ENCODE measurements at regions not wholly inside any gene's neighbourhood (a gene's known extent, or its start where the extent isn't known, plus 50 kb on each side); places are given as distances from the start of the nearest gene placed in this dataset.

DNA sequence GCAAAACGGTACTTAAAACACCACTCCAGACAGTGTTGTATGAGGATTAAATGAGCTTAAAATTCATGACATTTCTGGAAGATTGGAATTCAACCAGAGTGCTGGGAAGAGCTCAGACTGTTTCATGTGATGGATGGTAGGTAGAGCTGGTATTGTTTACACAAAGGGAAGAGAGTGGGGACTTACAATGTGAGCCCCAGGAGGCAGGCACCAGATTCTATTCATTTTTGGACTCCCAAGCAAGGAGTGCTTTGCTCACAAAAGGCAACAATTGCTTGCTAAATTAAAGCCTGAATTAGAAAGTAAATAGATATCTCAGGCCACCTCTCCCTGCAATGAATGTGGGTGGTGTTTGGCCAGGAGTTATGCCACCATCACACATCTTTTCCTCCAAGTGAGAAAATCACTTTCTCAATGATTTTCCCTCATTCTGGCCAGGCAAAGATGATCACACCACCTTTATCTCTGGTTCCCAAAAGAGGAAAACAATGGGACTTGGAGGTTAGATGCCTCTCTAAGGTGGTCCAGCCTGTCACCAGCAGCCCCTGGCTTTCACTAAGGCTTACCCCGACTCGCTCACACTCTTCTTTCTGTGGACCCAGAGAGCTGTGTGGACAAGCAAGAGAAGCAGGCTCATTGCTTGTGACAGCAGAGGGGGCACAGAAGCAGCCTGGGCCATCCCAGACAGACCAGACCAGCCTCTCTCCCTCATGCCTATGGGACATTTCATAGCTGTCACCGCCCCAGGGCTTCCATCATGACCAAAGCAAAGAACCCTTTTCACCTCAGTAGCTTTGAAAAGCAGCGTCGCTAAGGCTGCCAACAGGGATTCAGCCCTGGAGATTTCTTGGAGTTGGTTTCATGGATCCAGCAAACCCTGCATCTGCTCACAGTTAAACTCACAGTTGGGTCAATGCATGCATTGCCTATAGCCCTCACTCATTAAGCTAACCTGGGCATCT lies 63.5 kb upstream of the DRD2 start:
- TF ChIP-seq POLR2AphosphoS5 (IDR thresholded peaks at IDR 0.05; ENCODE audit: low read depth) (no peak), SPI1 (IDR thresholded peaks at IDR 0.05; ENCODE audit: borderline replicate concordance, low read depth) (no peak), GABPA (IDR thresholded peaks at IDR 0.05; ENCODE audit: low read depth) (no peak)
- TF ChIP-seq, protein P1, sequence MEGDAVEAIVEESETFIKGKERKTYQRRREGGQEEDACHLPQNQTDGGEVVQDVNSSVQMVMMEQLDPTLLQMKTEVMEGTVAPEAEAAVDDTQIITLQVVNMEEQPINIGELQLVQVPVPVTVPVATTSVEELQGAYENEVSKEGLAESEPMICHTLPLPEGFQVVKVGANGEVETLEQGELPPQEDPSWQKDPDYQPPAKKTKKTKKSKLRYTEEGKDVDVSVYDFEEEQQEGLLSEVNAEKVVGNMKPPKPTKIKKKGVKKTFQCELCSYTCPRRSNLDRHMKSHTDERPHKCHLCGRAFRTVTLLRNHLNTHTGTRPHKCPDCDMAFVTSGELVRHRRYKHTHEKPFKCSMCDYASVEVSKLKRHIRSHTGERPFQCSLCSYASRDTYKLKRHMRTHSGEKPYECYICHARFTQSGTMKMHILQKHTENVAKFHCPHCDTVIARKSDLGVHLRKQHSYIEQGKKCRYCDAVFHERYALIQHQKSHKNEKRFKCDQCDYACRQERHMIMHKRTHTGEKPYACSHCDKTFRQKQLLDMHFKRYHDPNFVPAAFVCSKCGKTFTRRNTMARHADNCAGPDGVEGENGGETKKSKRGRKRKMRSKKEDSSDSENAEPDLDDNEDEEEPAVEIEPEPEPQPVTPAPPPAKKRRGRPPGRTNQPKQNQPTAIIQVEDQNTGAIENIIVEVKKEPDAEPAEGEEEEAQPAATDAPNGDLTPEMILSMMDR (IDR thresholded peaks at IDR 0.05; ENCODE audit: insufficient read depth, low read length) = no peak
- TF ChIP-seq, protein P2, sequence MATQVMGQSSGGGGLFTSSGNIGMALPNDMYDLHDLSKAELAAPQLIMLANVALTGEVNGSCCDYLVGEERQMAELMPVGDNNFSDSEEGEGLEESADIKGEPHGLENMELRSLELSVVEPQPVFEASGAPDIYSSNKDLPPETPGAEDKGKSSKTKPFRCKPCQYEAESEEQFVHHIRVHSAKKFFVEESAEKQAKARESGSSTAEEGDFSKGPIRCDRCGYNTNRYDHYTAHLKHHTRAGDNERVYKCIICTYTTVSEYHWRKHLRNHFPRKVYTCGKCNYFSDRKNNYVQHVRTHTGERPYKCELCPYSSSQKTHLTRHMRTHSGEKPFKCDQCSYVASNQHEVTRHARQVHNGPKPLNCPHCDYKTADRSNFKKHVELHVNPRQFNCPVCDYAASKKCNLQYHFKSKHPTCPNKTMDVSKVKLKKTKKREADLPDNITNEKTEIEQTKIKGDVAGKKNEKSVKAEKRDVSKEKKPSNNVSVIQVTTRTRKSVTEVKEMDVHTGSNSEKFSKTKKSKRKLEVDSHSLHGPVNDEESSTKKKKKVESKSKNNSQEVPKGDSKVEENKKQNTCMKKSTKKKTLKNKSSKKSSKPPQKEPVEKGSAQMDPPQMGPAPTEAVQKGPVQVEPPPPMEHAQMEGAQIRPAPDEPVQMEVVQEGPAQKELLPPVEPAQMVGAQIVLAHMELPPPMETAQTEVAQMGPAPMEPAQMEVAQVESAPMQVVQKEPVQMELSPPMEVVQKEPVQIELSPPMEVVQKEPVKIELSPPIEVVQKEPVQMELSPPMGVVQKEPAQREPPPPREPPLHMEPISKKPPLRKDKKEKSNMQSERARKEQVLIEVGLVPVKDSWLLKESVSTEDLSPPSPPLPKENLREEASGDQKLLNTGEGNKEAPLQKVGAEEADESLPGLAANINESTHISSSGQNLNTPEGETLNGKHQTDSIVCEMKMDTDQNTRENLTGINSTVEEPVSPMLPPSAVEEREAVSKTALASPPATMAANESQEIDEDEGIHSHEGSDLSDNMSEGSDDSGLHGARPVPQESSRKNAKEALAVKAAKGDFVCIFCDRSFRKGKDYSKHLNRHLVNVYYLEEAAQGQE (IDR thresholded peaks at IDR 0.05; ENCODE audit: insufficient replicate concordance, low read depth) = no peak
- no peaks in the 10 kb centered on the region for H3K27me3 ChIP-seq (ENCODE audit: insufficient read depth, poor library complexity, severe bottlenecking)
- no peak overlapping the region for H3K4me3 ChIP-seq (replicated peaks; ENCODE audit: insufficient read depth, low read length)
- no peak overlapping the region for H3K27ac ChIP-seq (replicated peaks)
- DNase-seq (ENCODE audit: low read depth in 1 of 2, low spot score in 1 of 2) = no peak

DNA sequence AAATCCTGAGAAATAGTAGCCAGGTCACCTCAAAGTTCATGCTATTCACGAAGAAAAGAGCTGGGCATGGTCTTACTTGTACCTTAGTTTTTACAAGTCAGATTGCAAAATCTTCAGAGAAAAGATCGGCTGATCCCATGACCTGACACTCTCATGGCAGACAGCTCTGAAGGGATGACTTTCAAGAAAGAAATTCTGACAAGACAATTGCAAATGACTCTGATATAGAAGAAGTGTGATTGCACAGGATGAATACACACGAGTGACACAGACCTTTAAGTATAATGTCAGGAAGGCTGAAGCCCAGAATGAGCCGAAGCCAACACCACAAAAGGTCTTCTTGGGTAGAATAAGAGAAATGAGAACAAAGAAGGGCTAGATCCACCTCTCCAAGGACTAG lies 59.4 kb upstream of the DRD2 start:
- no peak overlapping the region for H3K27ac ChIP-seq (replicated peaks)
- H3K27me3 ChIP-seq (ENCODE audit: insufficient read depth, poor library complexity, severe bottlenecking) = no peaks in the 10 kb centered on the region
- TF ChIP-seq SPI1 (IDR thresholded peaks at IDR 0.05; ENCODE audit: borderline replicate concordance, low read depth) (no peak), GABPA (IDR thresholded peaks at IDR 0.05; ENCODE audit: low read depth) (no peak), POLR2AphosphoS5 (IDR thresholded peaks at IDR 0.05; ENCODE audit: low read depth) (no peak)
- TF ChIP-seq, protein P1 (IDR thresholded peaks at IDR 0.05; ENCODE audit: insufficient read depth, low read length) = no peak
- TF ChIP-seq, protein P2 (IDR thresholded peaks at IDR 0.05; ENCODE audit: insufficient replicate concordance, low read depth) = no peak
- DNase-seq (ENCODE audit: low read depth in 1 of 2, low spot score in 1 of 2) = no peak
- H3K4me3 ChIP-seq (replicated peaks; ENCODE audit: insufficient read depth, low read length) = no peak overlapping the region

DNA sequence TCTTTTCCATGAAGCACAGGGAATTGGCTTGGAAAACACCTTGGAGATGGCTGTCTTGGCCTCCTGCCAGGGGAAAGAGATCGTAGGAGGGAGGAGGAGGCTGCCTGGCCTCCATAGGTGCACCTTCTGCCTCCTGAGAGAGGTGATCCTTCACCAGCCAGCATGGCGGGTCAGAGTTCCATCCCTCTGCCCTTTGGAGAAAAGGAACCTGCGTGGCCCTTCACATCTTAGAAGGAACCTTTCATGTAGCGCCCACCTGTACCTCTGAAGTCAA lies 58.2 kb upstream of the DRD2 start:
- no peak for DNase-seq (ENCODE audit: low read depth in 1 of 2, low spot score in 1 of 2)
- no peak for TF ChIP-seq POLR2AphosphoS5 (IDR thresholded peaks at IDR 0.05; ENCODE audit: low read depth)
- TF ChIP-seq GABPA (IDR thresholded peaks at IDR 0.05; ENCODE audit: low read depth) = no peak
- TF ChIP-seq, protein P1 (IDR thresholded peaks at IDR 0.05; ENCODE audit: insufficient read depth, low read length) = no peak
- no peak for TF ChIP-seq SPI1 (IDR thresholded peaks at IDR 0.05; ENCODE audit: borderline replicate concordance, low read depth)
- TF ChIP-seq, protein P2 (IDR thresholded peaks at IDR 0.05; ENCODE audit: insufficient replicate concordance, low read depth) = no peak
- H3K27me3 ChIP-seq (ENCODE audit: insufficient read depth, poor library complexity, severe bottlenecking) = no peaks in the 10 kb centered on the region
- H3K27ac ChIP-seq (replicated peaks) = no peak overlapping the region
- no peak overlapping the region for H3K4me3 ChIP-seq (replicated peaks; ENCODE audit: insufficient read depth, low read length)

Measured in HL-60 (cell line).